K562 (cell line): ENCODE measurements at regions not wholly inside any gene's neighbourhood (a gene's known extent, or its start where the extent isn't known, plus 50 kb on each side); places are given as distances from the start of the nearest gene placed in this dataset.

Experiments used
- ATAC-seq: fragments of 200-7000 bp; cut with Tn5 transposase; 3 replicates; pipeline ENCODE4 v1.9.1; 2020; ENCODE audit warnings: moderate library complexity
- BruUV-seq: library from RNA; stranded (reverse); fragments of 400-500 nt; replicated peaks from 2 replicates; lab custom pipeline; 2021; lab: Mats Ljungman, UMichigan
- CTCF ChIA-PET: fragments of 300-600 bp; formaldehyde crosslinking; extraction: SDS; loops from one replicate; lab custom pipeline; 2021; ENCODE audit warnings: low intra/inter-chr PET ratio; lab: Yijun Ruan, JAX
- POLR2A ChIA-PET: fragments of 300-600, 350-650 bp; sonication (Branson Sonifier 250); formaldehyde crosslinking; extraction: SDS; loops from one replicate; lab custom pipeline; 2021; ENCODE audit warnings: antibody characterized with exemption, inconsistent platforms; lab: Yijun Ruan, JAX
- DNase-seq, 4 experiments: peaks; one replicate each; pipeline versions ENCODE4 v3.0.0 to v3.0.0-alpha.2; 2011 to 2018; ENCODE audit warnings: low spot score in 3 of 4, mixed read lengths in 3 of 4; ENCODE audit errors: extremely low read depth in 1 of 4
- FAIRE-seq: peaks from 2 replicates; lab custom pipeline; 2011; peaks lifted over from hg19 to GRCh38; lab: Jason Lieb, UNC
- H2AFZ ChIP-seq: 2 replicates; pipeline ENCODE4 v1.6.0; 2011; ENCODE audit warnings: low read depth, low read length, control low read depth, inconsistent platforms
- H3K27ac ChIP-seq: fragments of 200-600 bp; 3 replicates; pipeline ENCODE4 v1.8.0; 2011; ENCODE audit warnings: low read depth, mild to moderate bottlenecking, control low read depth, inconsistent platforms, low read length, moderate library complexity, mixed read lengths; ENCODE audit errors: extremely low read depth
- H3K27me3 ChIP-seq, 2 experiments: fragments of 300-600 bp in 1 of 2; 2 replicates in 1 of 2; 3 replicates in 1 of 2; pipeline versions ENCODE4 v1.6.0 to v1.8.0; 2011; ENCODE audit warnings: inconsistent platforms in 2 of 2, low read length in 2 of 2, mild to moderate bottlenecking in 1 of 2, mixed read lengths in 1 of 2, moderate library complexity in 1 of 2; ENCODE audit not compliant: control insufficient read depth in 2 of 2, insufficient read depth in 2 of 2
- H3K36me3 ChIP-seq: fragments of 300-600 bp; 3 replicates; pipeline ENCODE4 v1.8.0; 2011; ENCODE audit warnings: mild to moderate bottlenecking, low read length, inconsistent platforms; ENCODE audit not compliant: control insufficient read depth, insufficient read depth
- H3K4me1 ChIP-seq, 2 experiments: fragments of 200-600 bp in 1 of 2; replicated peaks in 1 of 2; 2 replicates in 1 of 2; 3 replicates in 1 of 2; pipeline versions ENCODE4 v1.5.1 to v1.8.0; 2011; ENCODE audit warnings: inconsistent platforms in 2 of 2, low read length in 2 of 2, mild to moderate bottlenecking in 1 of 2, mixed read lengths in 1 of 2, moderate library complexity in 1 of 2; ENCODE audit not compliant: control insufficient read depth in 2 of 2, insufficient read depth in 2 of 2
- H3K4me2 ChIP-seq: 2 replicates; pipeline ENCODE4 v1.6.1; 2011; ENCODE audit warnings: low read length, control low read depth, inconsistent platforms, mixed read lengths; ENCODE audit not compliant: insufficient read depth
- H3K4me3 ChIP-seq: fragments of 200-600 bp; sonication (generic), shearing (Covaris generic); 2 replicates; pipeline ENCODE4 v1.5.1; 2016; ENCODE audit warnings: control low read depth, inconsistent platforms
- H3K79me2 ChIP-seq: fragments of 200-600 bp; 3 replicates; pipeline ENCODE4 v1.8.0; 2011; ENCODE audit warnings: low read length, inconsistent platforms; ENCODE audit not compliant: control insufficient read depth, insufficient read depth
- H3K9ac ChIP-seq, 2 experiments: 2 replicates each; pipeline versions ENCODE4 v1.6.0 to v1.6.1; 2011; ENCODE audit warnings: low read depth in 2 of 2, low read length in 2 of 2, control low read depth in 1 of 2, inconsistent platforms in 1 of 2, mild to moderate bottlenecking in 1 of 2, mixed read lengths in 1 of 2; ENCODE audit not compliant: insufficient read depth in 1 of 2
- H3K9me1 ChIP-seq: one replicate; pipeline ENCODE4 v1.6.0; 2011; ENCODE audit warnings: inconsistent platforms, mild to moderate bottlenecking, low read length, moderate library complexity; ENCODE audit not compliant: control insufficient read depth, insufficient read depth
- H3K9me3 ChIP-seq: replicated peaks from 2 replicates; pipeline ENCODE4 v1.5.1; 2011; ENCODE audit warnings: low read depth, low read length, inconsistent platforms; ENCODE audit not compliant: control insufficient read depth, insufficient read depth
- H4K20me1 ChIP-seq: replicated peaks from 2 replicates; pipeline ENCODE4 v1.6.1; 2011; ENCODE audit warnings: low read length, inconsistent platforms, mixed read lengths; ENCODE audit not compliant: control insufficient read depth, insufficient read depth
- CBFA2T2 ChIP-seq: fragments of 450-650 bp; conservative IDR thresholded peaks from 2 replicates; pipeline ENCODE4 v1.6.1; 2017; ENCODE audit warnings: mild to moderate bottlenecking
- KLF13 ChIP-seq: fragments of 450-650 bp; IDR thresholded peaks from 2 replicates; pipeline ENCODE4 v1.6.1; 2016; ENCODE audit warnings: missing genetic modification characterization, low read depth, mild to moderate bottlenecking, missing compliant biosample characterization, moderate library complexity, borderline replicate concordance
- MEF2A ChIP-seq: IDR thresholded peaks from 2 replicates; pipeline ENCODE4 v1.6.1; 2011; ENCODE audit warnings: low read depth, mild to moderate bottlenecking, low read length, moderate library complexity; ENCODE audit not compliant: control insufficient read depth
- RBM17 ChIP-seq: fragments of 200-400 bp; formaldehyde crosslinking; IDR thresholded peaks from 2 replicates; pipeline ENCODE4 v1.6.1; 2017; ENCODE audit warnings: low read depth, mild to moderate bottlenecking, low read length, borderline replicate concordance
- U2AF2 ChIP-seq: fragments of 200-400 bp; formaldehyde crosslinking; optimal IDR thresholded peaks from 2 replicates; pipeline ENCODE3; 2017; ENCODE audit warnings: low read depth, mild to moderate bottlenecking, low read length
- ZKSCAN1 ChIP-seq: fragments of 150-350 bp; IDR thresholded peaks from 2 replicates; pipeline ENCODE4 v1.6.1; 2016; ENCODE audit warnings: low read depth, low read length
- ZNF764 ChIP-seq: fragments of 250-450 bp; sonication (Bioruptor Pico); IDR thresholded peaks from 2 replicates; pipeline ENCODE4 v1.4.0; 2020; ENCODE audit warnings: low read depth, mild to moderate bottlenecking, moderate library complexity
- WGBS: fragments of 100-300 bp; shearing (Covaris generic); methylation state at CpG from one replicate; pipeline ENCODE4 v1.1.6; 2016; ENCODE audit warnings: low coverage, mixed read lengths; ENCODE audit not compliant: insufficient coverage; ENCODE audit errors: missing lambda C conversion rate; 5-methylcytosine and 5-hydroxymethylcytosine counted together
- in situ Hi-C: fragments of 300-500 bp; cut with MboI; formaldehyde crosslinking; loops from 4 replicates; pipeline ENCODE4 v1.15.0; 2018; ENCODE audit warnings: inconsistent platforms, mixed read lengths
- intact Hi-C: fragments of 100-400 bp; cut with micrococcal nuclease; formaldehyde crosslinking; loops from 2 replicates; pipeline ENCODE4 v1.14.2; 2022
- TF ChIP-seq, protein P1 (sequence below): conservative IDR thresholded peaks from 2 replicates; pipeline ENCODE4 v1.6.1; 2011; ENCODE audit warnings: low read depth, mild to moderate bottlenecking, low read length; ENCODE audit not compliant: control insufficient read depth
- TF ChIP-seq, protein P2 (sequence below): fragments of 450-650 bp; IDR thresholded peaks from 2 replicates; pipeline ENCODE4 v1.6.1; 2016; ENCODE audit warnings: low read depth, mild to moderate bottlenecking, moderate library complexity
- TF ChIP-seq, protein P3 (sequence below): fragments of 250-450 bp; sonication (Bioruptor Pico); IDR thresholded peaks from 2 replicates; pipeline ENCODE4 v1.4.0; 2020

DNA sequence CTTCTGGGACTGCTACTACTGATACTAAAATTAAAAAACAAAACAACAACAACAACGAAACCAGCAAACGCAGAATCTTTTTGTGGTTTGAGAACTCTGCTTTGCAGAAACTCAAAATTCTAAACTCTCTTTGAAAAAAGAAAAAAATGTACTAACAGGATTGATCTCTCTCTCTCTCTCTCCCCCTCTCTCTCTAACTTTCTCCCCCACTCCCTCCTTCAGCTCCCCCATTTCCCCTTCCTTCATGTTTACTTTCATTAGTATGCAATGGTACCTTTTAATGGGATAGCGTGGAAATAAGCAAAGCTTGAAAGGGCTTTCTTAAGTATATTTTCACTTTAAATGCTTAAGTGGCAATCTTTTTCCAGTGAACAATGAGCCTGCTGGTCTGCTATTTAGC is 562.6 kb upstream of the ADGRL2 start:
- POLR2A ChIA-PET, result no interaction called here
- H3K9me1 ChIP-seq, result no peaks in the 10 kb centered on the region
- H3K4me1 ChIP-seq, result no peaks in the 10 kb centered on the region
- no peak for ATAC-seq
- no peaks in the 10 kb centered on the region for H3K79me2 ChIP-seq
- TF ChIP-seq ZKSCAN1, result no peak
- no peak overlapping the region for H3K9ac ChIP-seq
- no peak for DNase-seq
- H3K4me2 ChIP-seq, result no peak overlapping the region
- no TSS peak for BruUV-seq
- no peak overlapping the region for H3K4me3 ChIP-seq
- intact Hi-C loops, result no loop called here
- H2AFZ ChIP-seq, result no peak overlapping the region
- H3K27me3 ChIP-seq, result no peaks in the 10 kb centered on the region
- H3K9me3 ChIP-seq, result no peaks in the 10 kb centered on the region
- 0% methylated on average over 3 of the region's 3 CpGs for WGBS
- in situ Hi-C loops, result no loop called here
- no peaks in the 10 kb centered on the region for H4K20me1 ChIP-seq
- CTCF ChIA-PET, result no interaction called here
- H3K27ac ChIP-seq, result no peak overlapping the region
- H3K36me3 ChIP-seq, result no peaks in the 10 kb centered on the region
- FAIRE-seq, result no peak

DNA sequence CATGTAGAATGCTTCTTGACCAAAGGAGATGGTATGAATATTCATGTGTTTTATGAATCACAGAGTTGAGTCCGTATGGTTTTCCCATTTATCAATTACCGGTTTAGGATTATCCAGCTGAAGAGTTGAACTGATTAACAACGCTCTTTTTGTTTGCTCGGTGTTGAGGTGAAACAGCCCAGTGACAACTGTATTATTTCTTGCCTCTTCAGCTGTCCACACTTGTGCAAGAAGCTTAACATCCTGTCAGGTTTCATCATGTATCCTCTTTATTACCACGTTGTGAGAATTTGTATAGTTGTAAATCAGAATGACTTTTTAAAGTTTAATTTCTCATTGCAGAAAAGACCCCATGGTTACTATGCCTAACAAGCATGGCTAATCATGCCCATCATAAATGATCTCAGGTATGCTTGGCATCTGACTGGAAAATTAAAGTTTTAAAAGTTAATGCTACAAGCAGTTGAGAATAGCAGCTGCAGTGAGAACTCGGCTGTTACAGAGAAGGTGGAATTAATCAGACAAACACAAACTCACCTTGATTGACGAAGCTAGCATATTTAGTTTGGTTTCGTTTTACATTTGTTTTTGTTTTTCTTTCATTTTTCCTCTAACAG is 563.2 kb upstream of the ADGRL2 start:
- CTCF ChIA-PET, result no interaction called here
- TF ChIP-seq, protein P1, sequence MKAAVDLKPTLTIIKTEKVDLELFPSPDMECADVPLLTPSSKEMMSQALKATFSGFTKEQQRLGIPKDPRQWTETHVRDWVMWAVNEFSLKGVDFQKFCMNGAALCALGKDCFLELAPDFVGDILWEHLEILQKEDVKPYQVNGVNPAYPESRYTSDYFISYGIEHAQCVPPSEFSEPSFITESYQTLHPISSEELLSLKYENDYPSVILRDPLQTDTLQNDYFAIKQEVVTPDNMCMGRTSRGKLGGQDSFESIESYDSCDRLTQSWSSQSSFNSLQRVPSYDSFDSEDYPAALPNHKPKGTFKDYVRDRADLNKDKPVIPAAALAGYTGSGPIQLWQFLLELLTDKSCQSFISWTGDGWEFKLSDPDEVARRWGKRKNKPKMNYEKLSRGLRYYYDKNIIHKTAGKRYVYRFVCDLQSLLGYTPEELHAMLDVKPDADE, result no peak
- TF ChIP-seq U2AF2 (no peak), MEF2A (no peak), ZNF764 (CRISPR knock-in tag) (no peak), KLF13 (no peak), RBM17 (no peak), CBFA2T2 (no peak)
- TF ChIP-seq, protein P2, sequence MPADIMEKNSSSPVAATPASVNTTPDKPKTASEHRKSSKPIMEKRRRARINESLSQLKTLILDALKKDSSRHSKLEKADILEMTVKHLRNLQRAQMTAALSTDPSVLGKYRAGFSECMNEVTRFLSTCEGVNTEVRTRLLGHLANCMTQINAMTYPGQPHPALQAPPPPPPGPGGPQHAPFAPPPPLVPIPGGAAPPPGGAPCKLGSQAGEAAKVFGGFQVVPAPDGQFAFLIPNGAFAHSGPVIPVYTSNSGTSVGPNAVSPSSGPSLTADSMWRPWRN, result no peak
- TF ChIP-seq, protein P3, sequence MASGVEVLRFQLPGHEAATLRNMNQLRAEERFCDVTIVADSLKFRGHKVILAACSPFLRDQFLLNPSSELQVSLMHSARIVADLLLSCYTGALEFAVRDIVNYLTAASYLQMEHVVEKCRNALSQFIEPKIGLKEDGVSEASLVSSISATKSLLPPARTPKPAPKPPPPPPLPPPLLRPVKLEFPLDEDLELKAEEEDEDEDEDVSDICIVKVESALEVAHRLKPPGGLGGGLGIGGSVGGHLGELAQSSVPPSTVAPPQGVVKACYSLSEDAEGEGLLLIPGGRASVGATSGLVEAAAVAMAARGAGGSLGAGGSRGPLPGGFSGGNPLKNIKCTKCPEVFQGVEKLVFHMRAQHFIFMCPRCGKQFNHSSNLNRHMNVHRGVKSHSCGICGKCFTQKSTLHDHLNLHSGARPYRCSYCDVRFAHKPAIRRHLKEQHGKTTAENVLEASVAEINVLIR (CRISPR knock-in tag), result no peak

More for the DNA sequence above, 563.2 kb upstream of the ADGRL2 start:
- Histone ChIP-seq H3K36me3 (no peaks in the 10 kb centered on the region), H2AFZ (no peak overlapping the region), H4K20me1 (no peaks in the 10 kb centered on the region), H3K27me3 (no peaks in the 10 kb centered on the region), H3K4me1 (no peaks in the 10 kb centered on the region), H3K9me1 (no peaks in the 10 kb centered on the region), H3K79me2 (no peaks in the 10 kb centered on the region), H3K9ac (no peak overlapping the region), H3K9me3 (no peaks in the 10 kb centered on the region), H3K4me2 (no peak overlapping the region), H3K27ac (no peak overlapping the region), H3K4me3 (no peak overlapping the region)
- DNase-seq, result no peak
- ATAC-seq, result no peak
- WGBS, result 2% methylated on average over 8 of the region's 8 CpGs
- no TSS peak for BruUV-seq
- intact Hi-C loops (no loop called here), in situ Hi-C loops (no loop called here)
- POLR2A ChIA-PET, result no interaction called here
- FAIRE-seq, result no peak
